OCI-LY7 (cell line): ENCODE measurements at regions not wholly inside any gene's neighbourhood (a gene's known extent, or its start where the extent isn't known, plus 50 kb on each side); places are given as distances from the start of the nearest gene placed in this dataset.

ENCODE experiments used
- BruUV-seq: library from RNA; stranded (reverse); fragments of 400-500 nt; replicated peaks from 2 replicates; lab custom pipeline; 2021; lab: Mats Ljungman, UMichigan
- CTCF ChIA-PET: fragments of 300-600 bp; sonication (Branson Sonifier 250); formaldehyde crosslinking; loops from one replicate; lab custom pipeline; 2022; ENCODE audit warnings: antibody characterized with exemption; ENCODE audit not compliant: unreplicated experiment; lab: Charles Lee
- POLR2A ChIA-PET: fragments of 300-600 bp; sonication (Branson Sonifier 250); formaldehyde crosslinking; loops from one replicate; lab custom pipeline; 2022; ENCODE audit warnings: antibody characterized with exemption; lab: Charles Lee
- DNase-seq: peaks from one replicate; pipeline ENCODE4 v3.0.0-alpha.2; 2015; ENCODE audit warnings: low spot score
- H2AFZ ChIP-seq: fragments of 200-600 bp; sonication (generic), shearing (Covaris generic); 2 replicates; pipeline ENCODE4 v1.6.1; 2014; ENCODE audit warnings: mild to moderate bottlenecking, antibody characterized with exemption, low read length, moderate library complexity
- H3K27ac ChIP-seq: fragments of 200-600 bp; sonication (generic); 2 replicates; pipeline ENCODE4 v1.5.1; 2014; ENCODE audit warnings: mixed run types, low read depth, mild to moderate bottlenecking, moderate library complexity, low read length, inconsistent platforms; ENCODE audit not compliant: poor library complexity, severe bottlenecking
- H3K36me3 ChIP-seq: fragments of 200-600 bp; sonication (generic); 2 replicates; pipeline ENCODE4 v1.6.1; 2014; ENCODE audit warnings: mild to moderate bottlenecking, antibody characterized with exemption, low read length, moderate library complexity, mixed read lengths; ENCODE audit not compliant: insufficient read depth
- H3K4me1 ChIP-seq: fragments of 200-600 bp; sonication (generic); 2 replicates; pipeline ENCODE4 v1.5.1; 2014; ENCODE audit warnings: mild to moderate bottlenecking, low read length; ENCODE audit not compliant: insufficient read depth, poor library complexity, severe bottlenecking
- H3K4me2 ChIP-seq: fragments of 200-600 bp; sonication (generic); 2 replicates; pipeline ENCODE4 v1.6.1; 2014; ENCODE audit warnings: mild to moderate bottlenecking, low read length
- H3K4me3 ChIP-seq: fragments of 200-600 bp; sonication (generic); 2 replicates; pipeline ENCODE4 v1.5.1; 2014; ENCODE audit warnings: mild to moderate bottlenecking, low read depth, low read length; ENCODE audit not compliant: poor library complexity, severe bottlenecking
- H3K79me2 ChIP-seq: fragments of 200-600 bp; sonication (generic); 2 replicates; pipeline ENCODE4 v1.6.1; 2016; ENCODE audit warnings: low read depth, mild to moderate bottlenecking, low read length, moderate library complexity, mixed read lengths; ENCODE audit not compliant: insufficient read depth
- H3K9me2 ChIP-seq: fragments of 200-600 bp; sonication (generic); 2 replicates; pipeline ENCODE4 v1.6.1; 2016; ENCODE audit warnings: mild to moderate bottlenecking, low read length, mixed read lengths; ENCODE audit not compliant: insufficient read depth
- H3K9me3 ChIP-seq: fragments of 200-600 bp; sonication (generic); 2 replicates; pipeline ENCODE4 v1.6.1; 2014; ENCODE audit warnings: mild to moderate bottlenecking, mixed run types, low read length, mixed read lengths
- H4K20me1 ChIP-seq: fragments of 200-600 bp; sonication (generic); 2 replicates; pipeline ENCODE4 v1.6.1; 2014; ENCODE audit warnings: mild to moderate bottlenecking, antibody characterized with exemption, low read length, moderate library complexity, mixed read lengths; ENCODE audit not compliant: insufficient read depth
- EZH2phosphoT487 ChIP-seq: fragments of 200-600 bp; sonication (generic); IDR thresholded peaks from 2 replicates; pipeline ENCODE4 v1.6.1; 2018; ENCODE audit warnings: low read depth, borderline replicate concordance, mild to moderate bottlenecking, mixed run types, antibody characterized with exemption, low read length, moderate library complexity, mixed read lengths
- intact Hi-C: fragments of 100-400 bp; cut with micrococcal nuclease; formaldehyde crosslinking; loops from one replicate; pipeline ENCODE4 v1.10.0; 2022; ENCODE audit not compliant: unreplicated experiment
- TF ChIP-seq, protein P1 (sequence below): fragments of 200-600 bp; sonication (generic); conservative IDR thresholded peaks from 2 replicates; pipeline ENCODE4 v1.5.1; 2014; ENCODE audit warnings: mild to moderate bottlenecking, antibody characterized with exemption, low read length, moderate library complexity, mixed read lengths

DNA sequence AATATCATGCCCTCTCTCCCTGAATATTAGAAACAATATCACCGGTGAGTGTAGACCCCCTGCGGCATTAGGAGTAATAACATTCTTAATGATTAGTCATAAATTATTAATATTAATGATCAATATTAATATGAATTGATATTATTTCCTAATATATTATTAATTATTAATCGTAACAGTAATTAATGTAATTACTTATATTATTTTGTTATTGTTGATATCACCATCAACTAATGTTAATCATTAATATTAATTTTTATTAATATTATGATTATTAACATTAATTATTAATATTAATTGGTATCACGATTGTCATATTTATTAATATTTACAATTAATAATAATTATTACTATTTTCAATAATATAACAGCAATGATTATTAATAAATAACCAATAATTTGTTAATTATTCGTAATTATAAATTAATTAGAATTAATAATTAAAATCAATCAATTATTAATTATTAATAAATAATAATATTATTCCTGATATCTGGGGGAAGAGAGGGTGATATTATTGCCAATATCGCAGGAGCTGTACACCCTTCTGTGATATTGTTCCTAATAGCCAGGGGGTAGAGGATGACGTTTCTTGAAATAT lies 528.8 kb upstream of the PCDH20 start:
- Histone ChIP-seq H3K36me3 (no peaks in the 10 kb centered on the region), H3K4me2 (no peak overlapping the region), H3K9me3 (no peaks in the 10 kb centered on the region), H3K9me2 (no peaks in the 10 kb centered on the region), H3K79me2 (no peaks in the 10 kb centered on the region), H4K20me1 (no peaks in the 10 kb centered on the region), H3K4me1 (no peaks in the 10 kb centered on the region), H3K4me3 (no peak overlapping the region), H2AFZ (no peak overlapping the region), H3K27ac (no peak overlapping the region)
- POLR2A ChIA-PET, result no interaction called here
- no peak for DNase-seq
- CTCF ChIA-PET, result no interaction called here
- TF ChIP-seq EZH2phosphoT487, result no peak
- TF ChIP-seq, protein P1, sequence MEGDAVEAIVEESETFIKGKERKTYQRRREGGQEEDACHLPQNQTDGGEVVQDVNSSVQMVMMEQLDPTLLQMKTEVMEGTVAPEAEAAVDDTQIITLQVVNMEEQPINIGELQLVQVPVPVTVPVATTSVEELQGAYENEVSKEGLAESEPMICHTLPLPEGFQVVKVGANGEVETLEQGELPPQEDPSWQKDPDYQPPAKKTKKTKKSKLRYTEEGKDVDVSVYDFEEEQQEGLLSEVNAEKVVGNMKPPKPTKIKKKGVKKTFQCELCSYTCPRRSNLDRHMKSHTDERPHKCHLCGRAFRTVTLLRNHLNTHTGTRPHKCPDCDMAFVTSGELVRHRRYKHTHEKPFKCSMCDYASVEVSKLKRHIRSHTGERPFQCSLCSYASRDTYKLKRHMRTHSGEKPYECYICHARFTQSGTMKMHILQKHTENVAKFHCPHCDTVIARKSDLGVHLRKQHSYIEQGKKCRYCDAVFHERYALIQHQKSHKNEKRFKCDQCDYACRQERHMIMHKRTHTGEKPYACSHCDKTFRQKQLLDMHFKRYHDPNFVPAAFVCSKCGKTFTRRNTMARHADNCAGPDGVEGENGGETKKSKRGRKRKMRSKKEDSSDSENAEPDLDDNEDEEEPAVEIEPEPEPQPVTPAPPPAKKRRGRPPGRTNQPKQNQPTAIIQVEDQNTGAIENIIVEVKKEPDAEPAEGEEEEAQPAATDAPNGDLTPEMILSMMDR, result no peak
- intact Hi-C loops, result no loop called here
- no TSS peak for BruUV-seq

- intact Hi-C loops, result no loop called here
- no peak overlapping the region for H3K4me2 ChIP-seq
- POLR2A ChIA-PET, result interaction anchor here (0.7 kb wide), 1 partner anchor 106 kb away, joined by 3 read pairs; no protein-coding TSS in a partner anchor
- H2AFZ ChIP-seq, result no peak overlapping the region
- H3K4me1 ChIP-seq, result no peaks in the 10 kb centered on the region
- H3K36me3 ChIP-seq, result no peaks in the 10 kb centered on the region
- no peak for TF ChIP-seq EZH2phosphoT487
- TF ChIP-seq, protein P1, result no peak
- H3K9me3 ChIP-seq, result no peaks in the 10 kb centered on the region
- H3K9me2 ChIP-seq, result no peaks in the 10 kb centered on the region
- CTCF ChIA-PET, result no interaction called here
- BruUV-seq, result no TSS peak
- H3K4me3 ChIP-seq, result no peak overlapping the region
- H4K20me1 ChIP-seq, result no peaks in the 10 kb centered on the region
- no peaks in the 10 kb centered on the region for H3K79me2 ChIP-seq
- H3K27ac ChIP-seq, result no peak overlapping the region
- DNase-seq, result no peak
Measured at GRCh38 chr13:61935710-61936109, 520.1 kb upstream of the PCDH20 start.

- Histone ChIP-seq H3K9me2 (no peaks in the 10 kb centered on the region), H3K4me1 (no peaks in the 10 kb centered on the region), H3K4me2 (no peak overlapping the region), H3K79me2 (no peaks in the 10 kb centered on the region), H3K9me3 (no peaks in the 10 kb centered on the region), H3K4me3 (no peak overlapping the region), H3K27ac (no peak overlapping the region), H2AFZ (no peak overlapping the region), H4K20me1 (no peaks in the 10 kb centered on the region), H3K36me3 (no peaks in the 10 kb centered on the region)
- BruUV-seq, result no TSS peak
- intact Hi-C loops, result no loop called here
- no peak for TF ChIP-seq EZH2phosphoT487
- TF ChIP-seq, protein P1, result no peak
- CTCF ChIA-PET, result no interaction called here
- DNase-seq, result no peak
- POLR2A ChIA-PET, result no interaction called here
Measured at GRCh38 chr13:61927648-61928047, 512.0 kb upstream of the PCDH20 start.
